ENCODE measurements at regions not wholly inside any gene's neighbourhood (a gene's known extent, or its start where the extent isn't known, plus 50 kb on each side); places are given as distances from the start of the nearest gene placed in this dataset.

DNA sequence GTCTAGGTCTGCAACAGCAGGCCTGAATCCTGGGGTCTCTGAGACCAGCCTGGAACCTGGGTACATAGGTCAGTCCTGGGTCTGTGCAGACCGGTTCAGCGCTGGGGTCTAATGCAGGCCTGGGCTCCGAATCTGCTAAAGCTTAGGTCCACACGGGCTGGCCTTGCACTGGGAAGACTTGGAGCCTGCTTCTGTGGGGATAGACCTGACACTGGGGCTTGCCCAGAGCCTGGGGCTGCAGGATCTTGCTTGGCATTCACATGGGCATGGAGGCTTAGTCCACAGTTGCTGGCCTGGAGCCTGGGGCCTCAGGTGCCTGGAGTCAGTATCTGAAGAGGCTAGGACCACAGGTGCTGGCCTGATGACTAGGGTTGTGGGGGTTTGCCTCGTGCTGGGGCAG lies 369.8 kb upstream of the SEL1L start:
- ATAC-seq (no peak), DNase-seq (no peak)
- Histone ChIP-seq H3K4me3 (no peak overlapping the region), H3K27me3 (no peaks in the 10 kb centered on the region), H3K9me3 (peaks cover 0 to 6% (median 0%) of the 10 kb centered on the region in 4 donors), H3K4me1 (no peaks in the 10 kb centered on the region), H3K36me3 (no peaks in the 10 kb centered on the region), H3K27ac (no peak overlapping the region)
- intact Hi-C loops (cut with DNase I): no loop called here
- no CpG with 5 or more reads among the region's 5 CpGs for WGBS (ENCODE audit: insufficient coverage, low coverage, low lambda C conversion rate, missing lambda C conversion rate)
- TF ChIP-seq, protein P1, sequence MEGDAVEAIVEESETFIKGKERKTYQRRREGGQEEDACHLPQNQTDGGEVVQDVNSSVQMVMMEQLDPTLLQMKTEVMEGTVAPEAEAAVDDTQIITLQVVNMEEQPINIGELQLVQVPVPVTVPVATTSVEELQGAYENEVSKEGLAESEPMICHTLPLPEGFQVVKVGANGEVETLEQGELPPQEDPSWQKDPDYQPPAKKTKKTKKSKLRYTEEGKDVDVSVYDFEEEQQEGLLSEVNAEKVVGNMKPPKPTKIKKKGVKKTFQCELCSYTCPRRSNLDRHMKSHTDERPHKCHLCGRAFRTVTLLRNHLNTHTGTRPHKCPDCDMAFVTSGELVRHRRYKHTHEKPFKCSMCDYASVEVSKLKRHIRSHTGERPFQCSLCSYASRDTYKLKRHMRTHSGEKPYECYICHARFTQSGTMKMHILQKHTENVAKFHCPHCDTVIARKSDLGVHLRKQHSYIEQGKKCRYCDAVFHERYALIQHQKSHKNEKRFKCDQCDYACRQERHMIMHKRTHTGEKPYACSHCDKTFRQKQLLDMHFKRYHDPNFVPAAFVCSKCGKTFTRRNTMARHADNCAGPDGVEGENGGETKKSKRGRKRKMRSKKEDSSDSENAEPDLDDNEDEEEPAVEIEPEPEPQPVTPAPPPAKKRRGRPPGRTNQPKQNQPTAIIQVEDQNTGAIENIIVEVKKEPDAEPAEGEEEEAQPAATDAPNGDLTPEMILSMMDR (IDR thresholded peaks at IDR 0.05): no peak
- no peak for TF ChIP-seq POLR2A (IDR thresholded peaks at IDR 0.05)

DNA sequence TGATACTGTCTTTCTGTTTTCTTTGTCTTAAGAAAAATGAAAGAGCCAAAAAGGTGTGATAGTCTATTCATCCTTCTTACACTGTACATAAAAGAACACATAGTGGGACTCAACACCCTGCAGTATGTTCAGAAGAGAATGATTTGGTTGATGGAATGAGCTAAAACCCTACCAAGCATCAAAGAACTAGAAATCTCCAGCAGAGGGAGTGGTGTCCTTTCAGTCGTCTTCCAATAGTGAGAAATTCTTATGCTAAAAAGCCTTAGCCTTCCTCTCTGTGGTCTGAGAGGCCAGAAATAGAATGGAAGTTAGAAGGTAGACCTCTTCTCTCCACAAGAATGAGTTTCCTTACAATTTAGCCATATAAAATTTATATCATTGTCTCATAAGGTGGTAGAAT lies 393.4 kb upstream of the SEL1L start:
- peak; percentile 58 to 87 (median 68) for ATAC-seq
- no peak for DNase-seq

DNA sequence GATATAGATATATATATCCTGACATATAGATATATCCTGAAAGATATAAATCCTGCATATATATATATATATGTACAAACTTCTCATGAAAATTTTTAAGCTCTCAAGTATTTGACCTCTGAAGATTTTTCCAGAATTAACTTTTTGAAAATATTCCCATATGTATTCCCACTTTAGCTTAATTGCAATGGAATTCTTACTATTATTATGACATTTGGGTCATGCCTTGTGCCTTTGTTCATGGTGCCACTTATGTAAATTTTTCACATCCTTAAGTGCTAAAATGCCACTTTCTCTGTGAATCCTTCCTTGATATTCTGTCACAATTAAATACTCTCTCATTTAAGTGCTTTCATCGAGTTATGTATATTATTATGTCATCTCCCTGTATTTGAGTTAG lies 398.2 kb upstream of the SEL1L start:
- H3K27ac ChIP-seq: no peak overlapping the region
- no peak for ATAC-seq
- WGBS (ENCODE audit: insufficient coverage, low coverage, low lambda C conversion rate, missing lambda C conversion rate): 35% methylated on average over 1 of the region's 1 CpG

More for the DNA sequence above, 393.4 kb upstream of the SEL1L start:
- Histone ChIP-seq H3K9me3 (no peaks in the 10 kb centered on the region), H3K4me1 (no peaks in the 10 kb centered on the region), H3K27ac (no peak overlapping the region), H3K4me3 (no peak overlapping the region), H3K36me3 (no peaks in the 10 kb centered on the region), H3K27me3 (no peaks in the 10 kb centered on the region)
- intact Hi-C loops (cut with DNase I): no loop called here
- 0% methylated on average over 1 of the region's 1 CpG for WGBS (ENCODE audit: insufficient coverage, low coverage, low lambda C conversion rate, missing lambda C conversion rate)
- no peak for TF ChIP-seq POLR2A (IDR thresholded peaks at IDR 0.05)
- TF ChIP-seq, protein P1 (IDR thresholded peaks at IDR 0.05): peak; percentile 29 to 50 (median 46)

DNA sequence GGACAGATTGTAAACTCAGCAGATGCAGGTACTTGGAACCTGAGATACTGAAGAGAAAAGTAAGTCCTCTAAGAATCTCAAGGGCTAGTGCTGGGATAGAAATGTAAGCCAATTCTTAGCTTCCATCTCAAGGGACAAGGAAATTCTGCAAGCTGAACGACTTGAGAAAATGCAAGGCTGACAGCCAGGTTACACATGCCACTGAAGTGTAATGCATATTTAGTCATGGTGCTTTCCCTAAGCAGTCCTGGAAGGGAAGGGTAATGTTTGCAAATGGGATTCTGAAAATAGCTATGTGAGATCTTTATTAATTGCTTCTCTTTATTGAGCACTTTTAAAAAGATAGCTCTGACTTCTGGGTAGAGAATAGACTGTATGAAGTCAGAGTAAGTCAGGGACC lies 402.7 kb upstream of the SEL1L start:
- WGBS (ENCODE audit: insufficient coverage, low coverage, low lambda C conversion rate, missing lambda C conversion rate): 47% methylated on average over 1 of the region's 1 CpG
- H3K27ac ChIP-seq: no peak overlapping the region

More for the DNA sequence above, 398.2 kb upstream of the SEL1L start:
- Histone ChIP-seq H3K4me3 (no peak overlapping the region), H3K27me3 (no peaks in the 10 kb centered on the region), H3K36me3 (no peaks in the 10 kb centered on the region), H3K4me1 (no peaks in the 10 kb centered on the region), H3K9me3 (no peaks in the 10 kb centered on the region)
- intact Hi-C loops (cut with DNase I): no loop called here
- TF ChIP-seq POLR2A (IDR thresholded peaks at IDR 0.05): no peak
- TF ChIP-seq, protein P1 (IDR thresholded peaks at IDR 0.05): no peak
- DNase-seq: no peak

More for the DNA sequence above, 402.7 kb upstream of the SEL1L start:
- TF ChIP-seq, protein P1 (IDR thresholded peaks at IDR 0.05): no peak
- TF ChIP-seq POLR2A (IDR thresholded peaks at IDR 0.05): no peak
- no peak for DNase-seq
- Histone ChIP-seq H3K4me3 (no peak overlapping the region), H3K4me1 (no peaks in the 10 kb centered on the region), H3K27me3 (no peaks in the 10 kb centered on the region), H3K9me3 (no peaks in the 10 kb centered on the region), H3K36me3 (no peaks in the 10 kb centered on the region)
- ATAC-seq: peak in 1 of 4 donors; percentile 32
- intact Hi-C loops (cut with DNase I): no loop called here
